Body of pancreas (tissue), 4 donors: ENCODE measurements at regions not wholly inside any gene's neighbourhood (a gene's known extent, or its start where the extent isn't known, plus 50 kb on each side); places are given as distances from the start of the nearest gene placed in this dataset. TPM values are rescaled to one million over a fixed set of nuclear protein-coding genes. Genes with fewer than 3 reads are reported as not detected.

Experiments
- ATAC-seq: fragments of 150-250 bp; one replicate; pipeline ENCODE4 v1.9.1; 2016
- DNase-seq, 4 donors: peaks; one replicate each; pipeline ENCODE4 v3.0.0-alpha.2; 2019
- H3K27ac ChIP-seq, 4 donors: fragments of 200-600 bp; sonication (generic); 1 replicate in 3 of 4; 2 replicates in 1 of 4; pipeline versions ENCODE4 v1.5.1 to v1.6.1; 2016 to 2019; ENCODE audit warnings: mild to moderate bottlenecking in 1 of 4, mixed read lengths in 1 of 4, moderate library complexity in 1 of 4
- H3K27me3 ChIP-seq, 2 donors: fragments of 200-600 bp; sonication (generic); one replicate each; pipeline ENCODE4 v1.6.0; 2016; ENCODE audit warnings: mild to moderate bottlenecking in 1 of 2
- H3K36me3 ChIP-seq, 2 donors: fragments of 200-600 bp; sonication (generic); replicated peaks in 1 of 2; 2 replicates each; pipeline ENCODE4 v1.5.1; 2016; ENCODE audit warnings: low read depth in 2 of 2; ENCODE audit not compliant: insufficient read depth in 1 of 2
- H3K4me1 ChIP-seq: fragments of 200-600 bp; sonication (generic); one replicate; pipeline ENCODE4 v1.6.0; 2016
- H3K4me3 ChIP-seq, 2 donors: fragments of 200-600 bp; sonication (generic); 1 replicate in 1 of 2; 2 replicates in 1 of 2; pipeline ENCODE4 v1.5.1; 2016 to 2019
- H3K9me3 ChIP-seq, 3 donors: fragments of 200-600 bp; sonication (generic); 1 replicate in 2 of 3; 2 replicates in 1 of 3; pipeline ENCODE4 v1.5.1; 2016
- POLR2A ChIP-seq, 3 donors: fragments of 450-650 bp; IDR thresholded peaks; one replicate each; pipeline ENCODE4 v1.6.1; 2016; ENCODE audit warnings: antibody characterized with exemption in 3 of 3, mild to moderate bottlenecking in 2 of 3
- WGBS, 2 donors: methylation state at CpG; one replicate each; pipeline ENCODE4 v1.1.5; 2017; 5-methylcytosine and 5-hydroxymethylcytosine counted together
- intact Hi-C: fragments of 100-400 bp; cut with DNase I; formaldehyde crosslinking; loops from one replicate; pipeline ENCODE4 v1.15.1; 2023
- small RNA-seq: library from RNA; depleted of rRNA; stranded (forward); fragments of <200 nt; gene quantifications from one replicate; pipeline ENCODE3, GENCODE V24; 2016
- TF ChIP-seq, protein P1 (sequence below), 7 experiments: fragments of 450-650 bp in 4 of 7; fragments of 200-600 bp in 3 of 7; sonication (generic) in 3 of 7; IDR thresholded peaks; one replicate each; pipeline ENCODE4 v1.5.1; 2016 to 2019; ENCODE audit warnings: antibody characterized with exemption in 7 of 7

DNA sequence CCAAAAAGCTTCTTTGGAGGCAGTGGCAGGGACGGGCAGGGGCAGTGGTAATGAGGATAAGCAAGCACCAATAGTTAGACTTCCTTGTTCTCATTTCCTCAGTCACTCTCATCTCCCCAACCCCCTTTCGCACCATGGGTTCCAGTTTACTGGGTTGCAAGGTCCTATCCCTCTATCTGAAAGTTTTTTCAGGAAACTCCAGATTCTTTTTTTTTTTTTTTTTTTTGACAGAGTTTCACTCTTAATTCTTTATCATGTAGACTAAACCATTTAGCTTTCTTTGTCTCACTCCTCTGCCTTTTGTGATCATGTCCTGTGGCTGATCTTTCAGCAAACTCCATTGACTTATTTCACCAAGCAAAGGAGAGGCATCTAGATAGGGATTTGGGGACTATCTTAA is 51.4 kb upstream of the GMDS start:
- ATAC-seq (no peak), DNase-seq (no peak)
- Histone ChIP-seq H3K4me1 (no peaks in the 10 kb centered on the region), H3K27ac (no peak overlapping the region), H3K4me3 (no peak overlapping the region), H3K9me3 (no peaks in the 10 kb centered on the region), H3K36me3 (no peaks in the 10 kb centered on the region), H3K27me3 (no peaks in the 10 kb centered on the region)
- no peak for TF ChIP-seq POLR2A (IDR thresholded peaks at IDR 0.05)
- TF ChIP-seq, protein P1, sequence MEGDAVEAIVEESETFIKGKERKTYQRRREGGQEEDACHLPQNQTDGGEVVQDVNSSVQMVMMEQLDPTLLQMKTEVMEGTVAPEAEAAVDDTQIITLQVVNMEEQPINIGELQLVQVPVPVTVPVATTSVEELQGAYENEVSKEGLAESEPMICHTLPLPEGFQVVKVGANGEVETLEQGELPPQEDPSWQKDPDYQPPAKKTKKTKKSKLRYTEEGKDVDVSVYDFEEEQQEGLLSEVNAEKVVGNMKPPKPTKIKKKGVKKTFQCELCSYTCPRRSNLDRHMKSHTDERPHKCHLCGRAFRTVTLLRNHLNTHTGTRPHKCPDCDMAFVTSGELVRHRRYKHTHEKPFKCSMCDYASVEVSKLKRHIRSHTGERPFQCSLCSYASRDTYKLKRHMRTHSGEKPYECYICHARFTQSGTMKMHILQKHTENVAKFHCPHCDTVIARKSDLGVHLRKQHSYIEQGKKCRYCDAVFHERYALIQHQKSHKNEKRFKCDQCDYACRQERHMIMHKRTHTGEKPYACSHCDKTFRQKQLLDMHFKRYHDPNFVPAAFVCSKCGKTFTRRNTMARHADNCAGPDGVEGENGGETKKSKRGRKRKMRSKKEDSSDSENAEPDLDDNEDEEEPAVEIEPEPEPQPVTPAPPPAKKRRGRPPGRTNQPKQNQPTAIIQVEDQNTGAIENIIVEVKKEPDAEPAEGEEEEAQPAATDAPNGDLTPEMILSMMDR (IDR thresholded peaks at IDR 0.05), result no peak
- intact Hi-C loops, result no loop called here
- WGBS, 2 donors, result 93 to 97% methylated on average over 2 of the region's 2 CpGs

Small RNA genes in the stretch of these regions (small RNA-seq; reads per million reads assigned to genes)
- gene HMGN2P28, result not detected
